ENCODE measurements at regions not wholly inside any gene's neighbourhood (a gene's known extent, or its start where the extent isn't known, plus 50 kb on each side); places are given as distances from the start of the nearest gene placed in this dataset.

- POLR2A ChIA-PET = no interaction called here
- no peaks in the 10 kb centered on the region for H3K36me3 Mint-ChIP-seq
- Histone ChIP-seq H3K4me3 (ENCODE audit: control insufficient read depth in 1 of 2, extremely low read depth in 1 of 2, low read length in 1 of 2) (no peak overlapping the region), H3K27me3 (replicated peaks in 1 of 2; ENCODE audit: control insufficient read depth in 2 of 2, extremely low read depth in 1 of 2, insufficient read depth in 2 of 2, low read length in 1 of 2) (peaks cover 2 to 5% of the 10 kb centered on the region in 2 experiments), H3K9me3 (no peaks in the 10 kb centered on the region), H3K36me3 (ENCODE audit: control insufficient read depth in 2 of 2, extremely low read depth in 1 of 2, insufficient read depth in 1 of 2, low read length in 1 of 2) (no peaks in the 10 kb centered on the region), H3K27ac (ENCODE audit: low read length) (no peak overlapping the region), H3K4me1 (ENCODE audit: control insufficient read depth in 1 of 2, extremely low read depth in 1 of 2, insufficient read depth in 2 of 2, low read length in 2 of 2) (peaks cover 0 to 22% of the 10 kb centered on the region in 2 experiments)
- peaks cover 0 to 21% of the 10 kb centered on the region in 2 donors for H3K27me3 Mint-ChIP-seq
- H3K4me1 Mint-ChIP-seq = peaks cover 0 to 5% (median 0%) of the 10 kb centered on the region in 3 donors
- WGBS (ENCODE audit: insufficient coverage) = 100% methylated on average over 3 of the region's 8 CpGs
- no peak overlapping the region for H3K27ac Mint-ChIP-seq
- no peak overlapping the region for H3K4me3 Mint-ChIP-seq
- ATAC-seq (replicated peaks in 1 of 4) = no peak
- peak in 1 of 35 experiments; percentile 31 for DNase-seq
- CTCF ChIA-PET = no interaction called here
- H3K9me3 Mint-ChIP-seq = peaks cover 0 to 2% (median 0%) of the 10 kb centered on the region in 3 donors
Measured at GRCh38 chr2:88265352-88266303, 95.5 kb downstream of the THNSL2 start.

DNA sequence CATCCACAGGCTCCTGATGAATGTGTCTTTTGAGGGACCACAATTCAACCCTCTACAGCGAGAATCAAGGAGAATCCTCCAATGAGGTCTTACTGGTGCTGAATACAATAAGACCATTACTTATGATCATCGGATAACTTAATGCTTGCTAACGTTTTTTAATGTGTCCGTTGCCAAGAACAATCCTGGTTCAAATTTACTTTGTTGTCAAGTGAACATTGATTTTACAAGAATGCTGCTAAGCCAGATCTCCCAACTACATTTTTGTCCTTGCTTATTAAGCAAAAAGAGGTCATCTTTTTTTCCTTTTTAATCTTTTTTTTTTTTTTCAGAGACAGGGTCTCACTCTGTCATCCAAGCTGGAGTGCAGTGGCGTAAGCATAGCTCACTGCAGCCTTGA, 93.7 kb downstream of the THNSL2 start:
- Histone ChIP-seq H3K4me3 (ENCODE audit: control insufficient read depth in 1 of 2, extremely low read depth in 1 of 2, low read length in 1 of 2) (no peak overlapping the region), H3K9me3 (no peaks in the 10 kb centered on the region), H3K27me3 (replicated peaks in 1 of 2; ENCODE audit: control insufficient read depth in 2 of 2, extremely low read depth in 1 of 2, insufficient read depth in 2 of 2, low read length in 1 of 2) (peaks cover 2 to 3% of the 10 kb centered on the region in 2 experiments), H3K36me3 (ENCODE audit: control insufficient read depth in 2 of 2, extremely low read depth in 1 of 2, insufficient read depth in 1 of 2, low read length in 1 of 2) (no peaks in the 10 kb centered on the region), H3K27ac (ENCODE audit: low read length) (no peak overlapping the region), H3K4me1 (ENCODE audit: control insufficient read depth in 1 of 2, extremely low read depth in 1 of 2, insufficient read depth in 2 of 2, low read length in 2 of 2) (peaks cover 0 to 9% of the 10 kb centered on the region in 2 experiments)
- ChIA-PET POLR2A (no interaction called here), CTCF (no interaction called here)
- no peak overlapping the region for H3K4me3 Mint-ChIP-seq
- DNase-seq (no peak), ATAC-seq (replicated peaks in 1 of 4) (no peak)
- H3K27ac Mint-ChIP-seq = no peak overlapping the region
- peaks cover 0 to 2% (median 0%) of the 10 kb centered on the region in 3 donors for H3K4me1 Mint-ChIP-seq
- no peaks in the 10 kb centered on the region for H3K9me3 Mint-ChIP-seq
- H3K27me3 Mint-ChIP-seq = peaks cover 0 to 21% of the 10 kb centered on the region in 2 donors
- no peaks in the 10 kb centered on the region for H3K36me3 Mint-ChIP-seq
- 100% methylated on average over 1 of the region's 5 CpGs for WGBS (ENCODE audit: insufficient coverage)

DNA sequence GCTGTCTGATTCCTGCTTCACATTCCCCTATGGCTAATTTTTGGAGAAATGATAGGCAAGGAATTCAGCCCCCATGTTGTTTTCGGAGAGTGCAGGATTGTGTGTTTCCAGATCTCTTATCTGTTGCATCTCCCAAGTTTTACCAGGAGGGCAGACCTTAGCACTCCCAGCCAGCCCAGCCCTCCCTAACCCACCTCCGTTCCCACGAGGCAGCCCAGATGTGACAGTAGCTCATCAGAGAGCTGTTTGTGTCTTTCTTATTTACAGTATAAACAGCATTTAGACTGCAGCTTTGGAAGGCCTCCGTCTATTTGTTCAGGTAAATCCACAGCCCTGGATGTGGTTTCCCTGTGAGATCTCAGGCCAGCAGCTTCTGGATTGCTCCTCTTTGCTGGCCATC, 91.6 kb downstream of the THNSL2 start:
- H3K9me3 ChIP-seq = no peaks in the 10 kb centered on the region
- peaks cover 4 to 21% of the 10 kb centered on the region in 2 donors for H3K27me3 Mint-ChIP-seq
- ChIA-PET CTCF (no interaction called here), POLR2A (no interaction called here)
- no peaks in the 10 kb centered on the region for H3K36me3 ChIP-seq (ENCODE audit: control insufficient read depth in 2 of 2, extremely low read depth in 1 of 2, insufficient read depth in 1 of 2, low read length in 1 of 2)
- no peak for ATAC-seq (replicated peaks in 1 of 4)
- DNase-seq = no peak
- H3K9me3 Mint-ChIP-seq = no peaks in the 10 kb centered on the region
- no peak overlapping the region for H3K27ac Mint-ChIP-seq
- H3K4me1 ChIP-seq (ENCODE audit: control insufficient read depth in 1 of 2, extremely low read depth in 1 of 2, insufficient read depth in 2 of 2, low read length in 2 of 2) = peaks cover 0 to 7% of the 10 kb centered on the region in 2 experiments
- H3K27me3 ChIP-seq (replicated peaks in 1 of 2; ENCODE audit: control insufficient read depth in 2 of 2, extremely low read depth in 1 of 2, insufficient read depth in 2 of 2, low read length in 1 of 2) = peaks cover 2 to 7% of the 10 kb centered on the region in 2 experiments
- H3K4me3 ChIP-seq (ENCODE audit: control insufficient read depth in 1 of 2, extremely low read depth in 1 of 2, low read length in 1 of 2) = no peak overlapping the region
- H3K4me3 Mint-ChIP-seq = no peak overlapping the region
- no peak overlapping the region for H3K27ac ChIP-seq (ENCODE audit: low read length)
- peaks cover 0 to 2% (median 0%) of the 10 kb centered on the region in 3 donors for H3K4me1 Mint-ChIP-seq
- no peaks in the 10 kb centered on the region for H3K36me3 Mint-ChIP-seq
- WGBS (ENCODE audit: insufficient coverage) = 81% methylated on average over 3 of the region's 4 CpGs

- H3K27ac ChIP-seq (ENCODE audit: low read length) = no peak overlapping the region
- ChIA-PET CTCF (no interaction called here), POLR2A (no interaction called here)
- no peak overlapping the region for H3K27ac Mint-ChIP-seq
- H3K9me3 ChIP-seq = no peaks in the 10 kb centered on the region
- H3K27me3 Mint-ChIP-seq = peaks cover 7 to 18% of the 10 kb centered on the region in 2 donors
- H3K36me3 ChIP-seq (ENCODE audit: control insufficient read depth in 2 of 2, extremely low read depth in 1 of 2, insufficient read depth in 1 of 2, low read length in 1 of 2) = no peaks in the 10 kb centered on the region
- H3K4me3 ChIP-seq (ENCODE audit: control insufficient read depth in 1 of 2, extremely low read depth in 1 of 2, low read length in 1 of 2) = no peak overlapping the region
- DNase-seq = no peak
- H3K4me1 ChIP-seq (ENCODE audit: control insufficient read depth in 1 of 2, extremely low read depth in 1 of 2, insufficient read depth in 2 of 2, low read length in 2 of 2) = no peaks in the 10 kb centered on the region
- H3K9me3 Mint-ChIP-seq = peaks cover 0 to 7% (median 0%) of the 10 kb centered on the region in 3 donors
- H3K36me3 Mint-ChIP-seq = no peaks in the 10 kb centered on the region
- no peak overlapping the region for H3K4me3 Mint-ChIP-seq
- H3K4me1 Mint-ChIP-seq = no peaks in the 10 kb centered on the region
- peaks cover 2 to 4% of the 10 kb centered on the region in 2 experiments for H3K27me3 ChIP-seq (replicated peaks in 1 of 2; ENCODE audit: control insufficient read depth in 2 of 2, extremely low read depth in 1 of 2, insufficient read depth in 2 of 2, low read length in 1 of 2)
- WGBS (ENCODE audit: insufficient coverage) = 83% methylated on average over 2 of the region's 2 CpGs
- ATAC-seq (replicated peaks in 1 of 4) = no peak
Measured at GRCh38 chr2:88258208-88258607, 88.1 kb downstream of the THNSL2 start.

DNA sequence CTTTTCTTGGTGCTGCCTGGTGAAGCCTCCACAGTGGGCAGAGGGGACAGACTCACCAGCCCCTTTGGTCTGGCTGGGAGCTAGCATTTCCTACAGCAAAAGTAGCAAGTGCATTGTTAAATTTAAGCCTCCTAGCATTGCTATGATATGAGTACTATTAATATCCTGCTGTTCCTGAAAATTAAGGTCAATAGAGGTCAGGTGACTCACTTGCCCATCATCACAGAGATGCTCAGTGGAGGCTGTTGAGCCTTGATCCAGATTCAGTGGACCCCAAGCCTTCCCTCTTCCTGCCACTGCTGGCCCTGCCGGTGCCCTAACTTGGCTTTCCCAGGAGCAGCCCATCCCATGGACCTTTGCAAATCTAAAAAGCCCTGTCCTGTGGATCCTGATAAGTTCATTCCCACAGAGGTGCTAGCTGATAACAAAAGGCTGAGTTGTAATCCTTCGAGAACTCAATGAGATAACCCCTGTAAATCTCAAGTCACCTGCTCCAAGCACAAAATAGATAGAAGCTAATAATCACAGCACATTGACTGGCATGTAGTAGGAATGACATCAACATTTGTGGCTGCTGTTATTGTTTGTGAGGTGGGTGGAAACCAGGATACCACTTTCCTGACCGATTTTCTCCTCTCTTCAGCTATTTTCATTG, 84.4 kb downstream of the THNSL2 start:
- peaks cover 0 to 7% (median 0%) of the 10 kb centered on the region in 3 donors for H3K9me3 Mint-ChIP-seq
- H3K9me3 ChIP-seq = no peaks in the 10 kb centered on the region
- CTCF ChIA-PET = interaction anchor here in 1 of 2 donors (0.5 kb wide), 1 partner anchor 17 kb away, joined by 8 read pairs; no protein-coding TSS in a partner anchor

DNA sequence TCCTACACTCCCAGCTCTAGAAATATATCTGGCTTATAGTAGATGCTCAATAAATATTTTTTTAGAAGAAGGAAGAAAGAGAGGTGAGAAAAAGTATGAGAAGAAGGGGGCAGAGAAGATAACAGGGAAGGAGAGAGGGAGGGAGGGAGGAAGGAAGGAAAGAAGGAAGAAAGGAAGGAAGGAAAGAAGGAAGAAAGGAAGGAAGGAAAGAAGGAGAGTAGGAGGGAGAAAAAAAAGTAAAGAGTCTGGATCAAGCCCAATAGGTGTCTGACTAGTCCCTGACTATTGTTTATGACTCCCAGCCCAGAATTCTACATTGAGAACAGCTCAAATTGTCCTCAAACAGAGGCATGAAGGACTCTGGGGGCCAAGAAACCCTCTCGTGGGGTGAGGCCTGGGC, 83.9 kb downstream of the THNSL2 start:
- POLR2A ChIA-PET = interaction anchor here in 1 of 2 donors (0.7 kb wide), 1 partner anchor 1442 kb away, joined by 7 read pairs; no protein-coding TSS in a partner anchor

More for the DNA sequence above, 84.4 kb downstream of the THNSL2 start:
- POLR2A ChIA-PET = no interaction called here
- peaks cover 0 to 5% of the 10 kb centered on the region in 2 experiments for H3K4me1 ChIP-seq (ENCODE audit: control insufficient read depth in 1 of 2, extremely low read depth in 1 of 2, insufficient read depth in 2 of 2, low read length in 2 of 2)
- H3K36me3 Mint-ChIP-seq = no peaks in the 10 kb centered on the region
- no peak overlapping the region for H3K4me3 Mint-ChIP-seq
- no peaks in the 10 kb centered on the region for H3K36me3 ChIP-seq (ENCODE audit: control insufficient read depth in 2 of 2, extremely low read depth in 1 of 2, insufficient read depth in 1 of 2, low read length in 1 of 2)
- peaks cover 21 to 22% of the 10 kb centered on the region in 2 donors for H3K27me3 Mint-ChIP-seq
- peaks cover 0 to 4% of the 10 kb centered on the region in 2 experiments for H3K27me3 ChIP-seq (replicated peaks in 1 of 2; ENCODE audit: control insufficient read depth in 2 of 2, extremely low read depth in 1 of 2, insufficient read depth in 2 of 2, low read length in 1 of 2)
- WGBS (ENCODE audit: insufficient coverage) = 100% methylated on average over 1 of the region's 3 CpGs
- DNase-seq = no peak
- no peak overlapping the region for H3K27ac ChIP-seq (ENCODE audit: low read length)
- no peak for ATAC-seq (replicated peaks in 1 of 4)
- no peak overlapping the region for H3K4me3 ChIP-seq (ENCODE audit: control insufficient read depth in 1 of 2, extremely low read depth in 1 of 2, low read length in 1 of 2)
- no peak overlapping the region for H3K27ac Mint-ChIP-seq
- H3K4me1 Mint-ChIP-seq = no peaks in the 10 kb centered on the region

More for the DNA sequence above, 83.9 kb downstream of the THNSL2 start:
- peaks cover 0 to 5% of the 10 kb centered on the region in 2 experiments for H3K4me1 ChIP-seq (ENCODE audit: control insufficient read depth in 1 of 2, extremely low read depth in 1 of 2, insufficient read depth in 2 of 2, low read length in 2 of 2)
- H3K9me3 ChIP-seq = no peaks in the 10 kb centered on the region
- no peaks in the 10 kb centered on the region for H3K4me1 Mint-ChIP-seq
- no peak overlapping the region for H3K27ac ChIP-seq (ENCODE audit: low read length)
- peaks cover 0 to 4% of the 10 kb centered on the region in 2 experiments for H3K27me3 ChIP-seq (replicated peaks in 1 of 2; ENCODE audit: control insufficient read depth in 2 of 2, extremely low read depth in 1 of 2, insufficient read depth in 2 of 2, low read length in 1 of 2)
- 60% methylated on average over 1 of the region's 1 CpG for WGBS (ENCODE audit: insufficient coverage)
- no peak for ATAC-seq (replicated peaks in 1 of 4)
- H3K4me3 Mint-ChIP-seq = no peak overlapping the region
- H3K27me3 Mint-ChIP-seq = peaks cover 22 to 25% of the 10 kb centered on the region in 2 donors
- H3K4me3 ChIP-seq (ENCODE audit: control insufficient read depth in 1 of 2, extremely low read depth in 1 of 2, low read length in 1 of 2) = no peak overlapping the region
- DNase-seq = no peak
- CTCF ChIA-PET = no interaction called here
- no peaks in the 10 kb centered on the region for H3K36me3 Mint-ChIP-seq
- H3K27ac Mint-ChIP-seq = no peak overlapping the region
- H3K36me3 ChIP-seq (ENCODE audit: control insufficient read depth in 2 of 2, extremely low read depth in 1 of 2, insufficient read depth in 1 of 2, low read length in 1 of 2) = no peaks in the 10 kb centered on the region
- H3K9me3 Mint-ChIP-seq = peaks cover 0 to 7% (median 0%) of the 10 kb centered on the region in 3 donors

All from T-cell (primary cell).